NCI-H524 treated with DMSO at 0.1 percent for 48 hours (cell line): ENCODE measurements at regions not wholly inside any gene's neighbourhood (a gene's known extent, or its start where the extent isn't known, plus 50 kb on each side); places are given as distances from the start of the nearest gene placed in this dataset.
"Not testable (repeated sequence)": the region's sequence is repeated elsewhere in the genome, so short reads cannot be mapped to it uniquely, and the experiment has no call there.

Experiments
- DNase-seq: peaks from one replicate; lab custom pipeline; 2025; lab: John Stamatoyannopoulos, UW

- DNase-seq = no peak
Measured at GRCh38 chr6:14518515-14519217, 401.1 kb downstream of the CD83 start.

GRCh38 chr6:14520029-14520428 is 402.5 kb downstream of the CD83 start:
- DNase-seq = no peak

- DNase-seq = no peak
Measured at GRCh38 chr6:14520536-14520935, 403.0 kb downstream of the CD83 start.

- DNase-seq = no peak
Measured at GRCh38 chr6:14521141-14521540, 403.6 kb downstream of the CD83 start.

GRCh38 chr6:14521861-14522260 is 404.3 kb downstream of the CD83 start:
- not testable (repeated sequence) for DNase-seq

- no peak for DNase-seq
Measured at GRCh38 chr6:14524319-14524718, 406.7 kb downstream of the CD83 start.

- DNase-seq = no peak
Measured at GRCh38 chr6:14530385-14530784, 412.8 kb downstream of the CD83 start.

- no peak for DNase-seq
Measured at GRCh38 chr6:14533446-14533845, 415.9 kb downstream of the CD83 start.

- no peak for DNase-seq
Measured at GRCh38 chr6:14537030-14537429, 419.5 kb downstream of the CD83 start.

GRCh38 chr6:14540276-14540675 is 422.7 kb downstream of the CD83 start:
- DNase-seq = no peak

GRCh38 chr6:14540810-14541540 is 423.4 kb downstream of the CD83 start:
- DNase-seq = no peak

- DNase-seq = peak; percentile 24
Measured at GRCh38 chr6:14542670-14543366, 425.2 kb downstream of the CD83 start.

GRCh38 chr6:14543971-14544585 is 426.5 kb downstream of the CD83 start:
- DNase-seq = peak; percentile 28

- no peak for DNase-seq
Measured at GRCh38 chr6:14544666-14545065, 427.1 kb downstream of the CD83 start.

- no peak for DNase-seq
Measured at GRCh38 chr6:14545496-14545895, 427.9 kb downstream of the CD83 start.

GRCh38 chr6:14546036-14546435 is 428.5 kb downstream of the CD83 start:
- no peak for DNase-seq

- DNase-seq = no peak
Measured at GRCh38 chr6:14547284-14547998, 429.9 kb downstream of the CD83 start.

- peak; percentile 46 for DNase-seq
Measured at GRCh38 chr6:14549304-14549770, 431.8 kb downstream of the CD83 start.

GRCh38 chr6:14549871-14550270 is 432.3 kb downstream of the CD83 start:
- DNase-seq = no peak

GRCh38 chr6:14550410-14550809 is 432.8 kb downstream of the CD83 start:
- no peak for DNase-seq

- no peak for DNase-seq
Measured at GRCh38 chr6:14550822-14551221, 433.2 kb downstream of the CD83 start.

- DNase-seq = not testable (repeated sequence)
Measured at GRCh38 chr6:14551601-14552000, 434.0 kb downstream of the CD83 start.
